Lung (tissue), 11 donors: ENCODE measurements at regions not wholly inside any gene's neighbourhood (a gene's known extent, or its start where the extent isn't known, plus 50 kb on each side); places are given as distances from the start of the nearest gene placed in this dataset.

Source experiments
- ATAC-seq: fragments of 200-7000 bp; cut with Tn5 transposase; one replicate; pipeline ENCODE4 v1.9.1; 2020; ENCODE audit warnings: moderate number of reproducible peaks; ENCODE audit not compliant: insufficient read depth, low FRiP score
- DNase-seq, 3 donors: peaks; one replicate each; pipeline ENCODE4 v3.0.0-alpha.2; 2013 to 2017
- H3K27ac ChIP-seq, 2 donors: one replicate each; pipeline ENCODE4 v1.5.1; 2013; ENCODE audit warnings: mild to moderate bottlenecking in 2 of 2, moderate library complexity in 2 of 2, control low read depth in 1 of 2, inconsistent platforms in 1 of 2, low read depth in 1 of 2, low read length in 1 of 2
- H3K27me3 ChIP-seq, 3 donors: one replicate each; pipeline ENCODE4 v1.5.1; 2013; ENCODE audit warnings: low read length in 2 of 3; ENCODE audit not compliant: control insufficient read depth in 3 of 3, insufficient read depth in 3 of 3
- H3K36me3 ChIP-seq, 4 donors: one replicate each; pipeline ENCODE4 v1.5.1; 2013; ENCODE audit warnings: low read length in 4 of 4, mild to moderate bottlenecking in 1 of 4, moderate library complexity in 1 of 4; ENCODE audit not compliant: control insufficient read depth in 4 of 4, insufficient read depth in 4 of 4
- H3K4me1 ChIP-seq, 5 donors: one replicate each; pipeline ENCODE4 v1.5.1; 2013; ENCODE audit warnings: low read length in 5 of 5, mild to moderate bottlenecking in 2 of 5, moderate library complexity in 1 of 5; ENCODE audit not compliant: control insufficient read depth in 5 of 5, insufficient read depth in 5 of 5
- H3K4me3 ChIP-seq: one replicate; pipeline ENCODE4 v1.5.1; 2013; ENCODE audit warnings: mild to moderate bottlenecking, control low read depth, moderate library complexity
- H3K9ac ChIP-seq, 2 donors: one replicate each; pipeline ENCODE4 v1.5.1; 2013; ENCODE audit warnings: low read length in 2 of 2, control low read depth in 1 of 2; ENCODE audit not compliant: insufficient read depth in 1 of 2
- H3K9me3 ChIP-seq, 4 donors: one replicate each; pipeline ENCODE4 v1.5.1; 2013; ENCODE audit warnings: low read length in 3 of 4, mild to moderate bottlenecking in 1 of 4, moderate library complexity in 1 of 4; ENCODE audit not compliant: control insufficient read depth in 4 of 4, insufficient read depth in 3 of 4
- WGBS, 2 donors: extraction: QIAGEN DNeasy Blood & Tissue Kit; methylation state at CpG; one replicate each; pipeline ENCODE4 v1.1.7; 2013; 5-methylcytosine and 5-hydroxymethylcytosine counted together
- TF ChIP-seq, protein P1 (sequence below): IDR thresholded peaks from 2 replicates; pipeline ENCODE4 v1.5.1; 2012; ENCODE audit warnings: mild to moderate bottlenecking; ENCODE audit errors: control extremely low read depth, extremely low read depth
- donor health status: control.
- donor health status: control.
- donor health status: Bipolar disorder and iron deficiency.
- donor health status: healthy.
- donor health status: DM: yes; HTN: yes; CAD: no.

DNA sequence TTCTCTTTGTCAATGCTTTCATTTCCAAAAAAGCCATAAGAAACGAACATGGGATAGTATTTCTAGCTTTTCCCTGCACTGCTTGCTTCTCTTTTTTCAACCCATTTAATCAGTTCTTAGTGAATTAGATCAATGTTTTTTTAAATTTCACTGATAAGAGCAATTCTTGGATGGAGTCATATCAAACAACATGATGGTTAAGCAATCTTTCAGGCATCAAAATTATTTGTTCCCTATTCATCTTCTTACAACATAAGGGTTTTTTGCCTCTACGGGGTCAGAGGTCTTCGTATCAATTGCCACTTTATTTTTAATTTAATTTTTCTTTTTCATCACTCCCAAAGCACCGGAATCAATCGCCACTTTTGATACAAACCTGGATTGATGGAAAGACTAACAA, 103.8 kb upstream of the RESF1 start:
- TF ChIP-seq, protein P1, sequence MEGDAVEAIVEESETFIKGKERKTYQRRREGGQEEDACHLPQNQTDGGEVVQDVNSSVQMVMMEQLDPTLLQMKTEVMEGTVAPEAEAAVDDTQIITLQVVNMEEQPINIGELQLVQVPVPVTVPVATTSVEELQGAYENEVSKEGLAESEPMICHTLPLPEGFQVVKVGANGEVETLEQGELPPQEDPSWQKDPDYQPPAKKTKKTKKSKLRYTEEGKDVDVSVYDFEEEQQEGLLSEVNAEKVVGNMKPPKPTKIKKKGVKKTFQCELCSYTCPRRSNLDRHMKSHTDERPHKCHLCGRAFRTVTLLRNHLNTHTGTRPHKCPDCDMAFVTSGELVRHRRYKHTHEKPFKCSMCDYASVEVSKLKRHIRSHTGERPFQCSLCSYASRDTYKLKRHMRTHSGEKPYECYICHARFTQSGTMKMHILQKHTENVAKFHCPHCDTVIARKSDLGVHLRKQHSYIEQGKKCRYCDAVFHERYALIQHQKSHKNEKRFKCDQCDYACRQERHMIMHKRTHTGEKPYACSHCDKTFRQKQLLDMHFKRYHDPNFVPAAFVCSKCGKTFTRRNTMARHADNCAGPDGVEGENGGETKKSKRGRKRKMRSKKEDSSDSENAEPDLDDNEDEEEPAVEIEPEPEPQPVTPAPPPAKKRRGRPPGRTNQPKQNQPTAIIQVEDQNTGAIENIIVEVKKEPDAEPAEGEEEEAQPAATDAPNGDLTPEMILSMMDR: no peak
- DNase-seq (no peak), ATAC-seq (no peak)
- Histone ChIP-seq H3K9ac (no peak overlapping the region), H3K4me1 (peaks cover 0 to 1% (median 0%) of the 10 kb centered on the region in 5 donors), H3K27ac (no peak overlapping the region), H3K36me3 (no peaks in the 10 kb centered on the region), H3K4me3 (no peak overlapping the region), H3K9me3 (peaks cover 0 to 11% (median 0%) of the 10 kb centered on the region in 4 donors), H3K27me3 (no peaks in the 10 kb centered on the region)
- WGBS, 2 donors: 86 to 89% methylated on average over 5 of the region's 5 CpGs

- no peak for ATAC-seq
- Histone ChIP-seq H3K27me3 (no peaks in the 10 kb centered on the region), H3K9me3 (peaks cover 0 to 14% (median 2%) of the 10 kb centered on the region in 4 donors), H3K4me3 (no peak overlapping the region), H3K36me3 (no peaks in the 10 kb centered on the region), H3K9ac (no peak overlapping the region), H3K4me1 (peaks cover 0 to 1% (median 0%) of the 10 kb centered on the region in 5 donors), H3K27ac (no peak overlapping the region)
- TF ChIP-seq, protein P1: no peak
- DNase-seq: no peak
Observed at GRCh38 chr12:31853977-31854376, 105.2 kb upstream of the RESF1 start.

DNA sequence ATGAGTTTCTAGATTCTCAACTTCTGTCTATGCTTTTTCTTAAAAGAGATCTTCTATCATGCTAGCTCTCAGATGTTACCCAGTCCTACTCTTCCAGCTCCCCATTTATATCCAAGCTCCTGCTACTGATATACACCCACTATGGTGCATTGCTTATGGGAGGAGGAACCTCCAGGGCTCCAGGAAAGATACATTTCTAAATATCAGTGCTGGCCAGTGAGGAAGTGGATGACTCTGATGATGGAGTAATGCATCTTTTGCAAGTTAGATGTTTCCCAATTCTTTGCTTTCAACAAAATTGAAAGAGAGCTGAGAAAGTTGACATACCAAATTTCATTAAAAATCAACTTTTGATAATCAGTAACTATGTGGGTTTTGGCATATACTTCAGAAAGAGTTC, 105.7 kb upstream of the RESF1 start:
- no peak for ATAC-seq
- Histone ChIP-seq H3K9me3 (peaks cover 0 to 14% (median 4%) of the 10 kb centered on the region in 4 donors), H3K9ac (no peak overlapping the region), H3K27me3 (no peaks in the 10 kb centered on the region), H3K36me3 (no peaks in the 10 kb centered on the region), H3K4me3 (no peak overlapping the region), H3K4me1 (peaks cover 0 to 1% (median 0%) of the 10 kb centered on the region in 5 donors), H3K27ac (no peak overlapping the region)
- TF ChIP-seq, protein P1: no peak
- DNase-seq: no peak

- Histone ChIP-seq H3K27me3 (no peaks in the 10 kb centered on the region), H3K9me3 (peaks cover 0 to 20% (median 7%) of the 10 kb centered on the region in 4 donors), H3K4me3 (no peak overlapping the region), H3K36me3 (no peaks in the 10 kb centered on the region), H3K9ac (no peak overlapping the region), H3K4me1 (peaks cover 0 to 4% (median 0%) of the 10 kb centered on the region in 5 donors), H3K27ac (no peak overlapping the region)
- TF ChIP-seq, protein P1: no peak
- DNase-seq (no peak), ATAC-seq (no peak)
- WGBS, 2 donors: 72 to 75% methylated on average over 3 of the region's 3 CpGs
Observed at GRCh38 chr12:31850268-31850667, 108.9 kb upstream of the RESF1 start.
